SIG-M5 (cell line): ENCODE measurements at regions not wholly inside any gene's neighbourhood (a gene's known extent, or its start where the extent isn't known, plus 50 kb on each side); places are given as distances from the start of the nearest gene placed in this dataset.

Source experiments
- DNase-seq: peaks from one replicate; lab custom pipeline; 2025; lab: John Stamatoyannopoulos, UW

DNA sequence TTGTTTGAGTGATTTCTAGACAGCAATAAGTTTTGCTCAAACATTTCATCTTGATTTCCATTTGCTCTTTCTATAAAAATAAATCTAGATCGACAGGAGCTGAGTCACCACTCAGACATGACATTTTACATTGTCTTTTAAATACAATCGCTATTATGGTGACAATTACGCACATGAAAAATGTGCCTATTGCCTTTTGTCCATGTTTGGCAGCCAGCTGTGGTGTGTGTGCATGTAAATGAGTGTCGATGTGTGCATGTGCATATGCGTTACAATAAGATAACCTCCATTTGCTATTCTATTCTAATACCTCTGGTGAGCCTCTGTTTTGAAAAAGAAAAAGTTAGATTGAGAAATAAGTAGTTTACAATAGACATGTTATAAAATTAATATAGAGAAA is 89.7 kb upstream of the GRM7 start:
- no peak for DNase-seq

DNA sequence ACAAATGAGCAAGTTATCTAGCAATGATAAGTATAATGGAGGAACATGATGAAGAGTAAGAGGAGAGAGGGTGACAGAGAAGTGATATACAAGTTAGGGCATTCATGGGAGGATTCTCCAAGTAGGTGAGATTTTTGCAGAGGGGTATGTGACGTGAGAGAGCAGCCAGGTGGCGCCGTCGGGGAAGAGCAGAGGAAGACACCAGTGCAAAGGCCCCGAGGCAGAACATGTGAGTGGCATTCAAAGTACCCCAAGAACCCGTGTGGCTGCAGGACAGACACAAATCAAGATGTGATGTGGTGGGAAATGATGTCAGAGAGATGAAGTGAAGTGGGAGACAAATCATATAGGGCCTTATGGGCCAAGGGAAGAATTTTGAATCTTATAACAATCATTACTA is 81.8 kb upstream of the GRM7 start:
- no peak for DNase-seq

DNA sequence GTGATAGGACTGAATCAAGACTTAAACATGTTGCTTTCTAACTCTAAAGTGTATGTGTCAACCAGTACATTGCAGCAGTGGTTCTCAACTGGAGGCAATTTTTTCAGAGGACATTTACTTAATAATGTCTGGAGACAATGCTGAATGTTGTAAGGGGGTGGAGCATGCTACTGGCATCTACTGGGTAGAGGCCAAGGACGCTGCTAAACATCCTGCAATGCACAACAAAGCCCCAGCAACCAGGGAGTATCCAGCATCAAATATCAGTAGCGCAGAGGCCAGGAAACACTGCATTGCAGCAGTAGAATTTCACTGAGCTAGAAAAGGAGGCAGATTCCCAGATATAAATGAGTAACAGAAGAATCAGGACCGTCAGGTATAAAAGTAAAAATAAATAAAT is 79.8 kb upstream of the GRM7 start:
- DNase-seq = no peak

DNA sequence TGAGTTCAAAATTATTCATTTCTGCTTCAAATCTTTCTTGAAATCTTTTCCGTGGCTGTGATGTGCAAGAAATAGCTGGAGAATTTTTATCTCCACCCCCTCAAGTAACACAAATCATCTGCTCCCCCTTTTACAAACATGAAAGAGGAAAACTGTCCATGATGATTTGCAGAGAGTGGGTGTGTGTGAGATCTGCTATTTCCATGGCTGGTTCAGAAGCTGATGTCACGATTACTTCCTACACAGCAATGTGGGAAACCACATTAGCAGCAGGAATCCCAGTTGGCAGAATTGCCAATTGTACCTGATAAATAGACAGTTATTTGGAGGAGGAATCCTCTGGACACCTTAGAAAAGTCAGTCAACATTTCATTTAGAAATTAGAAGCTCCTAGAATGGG is 75.2 kb upstream of the GRM7 start:
- DNase-seq = no peak

DNA sequence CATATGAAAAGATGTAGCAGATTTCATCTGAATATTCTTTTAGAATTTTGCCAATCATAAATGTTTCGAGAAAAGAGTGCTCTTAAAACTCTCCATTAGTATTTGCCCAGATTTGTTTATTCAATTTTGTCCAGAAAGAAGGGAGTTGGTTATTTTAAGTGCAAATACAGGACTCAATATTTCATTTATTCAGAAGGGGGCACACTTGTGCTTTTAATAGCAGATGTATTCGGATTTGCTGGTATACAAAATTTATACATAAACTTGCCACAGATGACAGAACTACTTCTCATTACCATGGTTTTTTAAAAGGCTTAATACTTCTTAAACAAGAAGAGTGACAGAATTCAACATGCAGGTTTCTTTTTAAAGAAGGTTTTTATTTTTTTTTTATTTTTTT is 69.8 kb upstream of the GRM7 start:
- DNase-seq = no peak

DNA sequence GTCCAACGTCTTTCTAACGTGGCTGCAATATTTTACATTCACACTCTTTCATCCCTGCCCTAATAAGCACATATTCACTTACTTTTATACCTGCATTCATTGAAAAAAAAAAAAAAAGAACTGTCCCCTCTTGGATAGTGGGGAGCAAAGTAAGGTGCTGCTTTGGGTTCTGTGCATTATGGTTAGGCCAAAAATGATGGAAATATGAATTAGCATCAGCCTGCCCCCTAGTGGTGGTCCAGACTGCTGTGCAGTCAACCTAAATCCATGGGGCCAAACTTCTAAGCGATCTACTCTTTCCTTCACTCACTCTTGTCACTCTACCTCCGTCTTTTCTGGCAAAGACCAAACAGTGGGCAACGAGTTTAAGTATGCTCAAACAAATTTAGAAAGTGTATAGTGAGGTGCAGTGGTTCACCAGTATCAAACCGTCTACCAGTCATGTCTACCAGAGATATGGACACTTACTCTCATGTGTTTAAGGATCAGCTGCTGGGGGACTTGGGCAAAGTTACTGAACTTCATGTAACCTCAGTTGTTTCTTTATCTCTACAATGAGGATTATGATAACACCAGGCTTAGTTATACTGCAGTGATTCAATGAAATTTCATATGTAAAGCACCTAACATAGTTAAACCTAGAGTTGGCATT is 61.5 kb upstream of the GRM7 start:
- no peak for DNase-seq

DNA sequence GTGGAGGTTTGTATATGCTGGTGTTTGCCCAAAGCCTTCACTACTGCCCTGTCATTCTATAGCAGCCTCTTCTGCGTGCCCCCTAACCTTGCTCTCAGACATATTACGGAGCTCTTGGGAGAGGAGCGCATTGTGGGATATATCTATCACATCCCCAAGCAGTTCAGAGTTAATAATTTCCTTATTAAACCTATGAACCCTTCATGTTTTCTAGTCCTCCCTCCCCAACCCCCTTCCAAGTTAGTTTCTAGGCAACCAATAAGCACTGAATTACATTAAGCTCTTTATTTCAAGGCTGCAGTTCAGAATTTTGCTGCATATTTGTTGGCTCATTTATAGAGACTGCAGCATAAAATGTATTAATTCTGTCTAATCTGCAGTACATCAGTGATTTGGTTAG is 57.3 kb upstream of the GRM7 start:
- DNase-seq = no peak

DNA sequence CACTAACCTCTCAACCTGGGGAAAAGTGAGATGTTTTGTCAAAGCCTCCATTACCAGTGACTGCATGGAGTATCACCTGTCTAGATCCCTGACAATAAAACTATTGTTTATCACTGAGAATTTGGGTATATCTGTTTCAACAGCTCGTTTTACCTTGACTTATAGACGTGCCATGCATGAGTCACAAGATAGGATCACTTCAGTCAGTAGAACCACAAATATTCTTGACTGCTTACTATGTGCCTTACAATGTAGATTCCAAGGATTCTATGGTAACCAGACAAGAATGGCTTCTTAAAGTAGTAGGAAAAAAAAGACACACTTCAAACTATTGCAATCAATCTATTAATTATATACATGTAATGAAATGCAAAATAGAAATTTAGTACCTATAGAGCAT is 55.7 kb upstream of the GRM7 start:
- DNase-seq = no peak

DNA sequence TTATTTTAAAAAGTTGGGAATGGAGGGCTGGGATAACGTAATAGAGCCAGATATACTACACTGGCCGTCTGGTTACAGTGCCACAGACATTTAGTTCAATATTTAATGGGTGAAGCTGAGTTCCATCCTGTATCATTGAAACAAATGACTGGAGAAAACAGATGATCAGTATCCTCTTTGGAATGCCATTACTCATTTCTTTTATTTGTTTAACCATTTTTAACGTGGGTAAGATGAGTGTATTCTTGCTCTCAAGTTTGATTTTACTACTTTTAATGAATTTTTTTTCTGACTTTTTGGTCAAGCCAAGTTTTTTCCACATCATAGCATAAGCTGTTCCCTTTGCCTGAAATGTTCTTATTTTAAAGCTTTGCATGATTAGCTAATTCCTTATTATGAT is 53.9 kb upstream of the GRM7 start:
- DNase-seq = no peak

DNA sequence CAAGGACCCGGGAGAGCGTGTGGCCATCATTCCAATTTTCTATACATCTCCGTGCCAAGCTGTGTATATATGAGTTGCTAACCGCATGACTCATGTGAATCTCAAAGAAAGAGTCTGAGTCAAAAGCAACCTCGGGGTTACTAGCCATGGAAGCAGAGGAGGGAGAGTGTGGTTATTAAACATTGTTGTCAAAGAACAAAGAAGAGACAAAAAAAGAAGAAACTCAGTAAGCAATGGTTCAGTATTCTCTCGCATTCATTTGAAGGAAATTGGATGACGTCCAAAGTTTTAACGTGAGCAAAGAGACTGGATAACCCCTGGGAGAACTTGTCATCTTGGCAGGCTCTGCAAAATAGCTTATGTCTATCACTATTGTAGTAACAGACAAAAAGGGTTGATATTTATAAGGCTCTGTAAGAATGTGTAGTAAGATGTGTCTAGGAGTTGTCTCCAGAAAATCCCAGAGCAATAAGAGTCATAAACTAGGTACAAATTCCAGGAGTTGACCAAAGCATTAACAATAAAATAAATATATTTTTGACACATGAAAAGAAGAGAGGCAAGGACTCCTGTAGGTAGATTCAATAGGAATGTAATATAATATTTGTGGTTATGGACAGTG is 52.8 kb upstream of the GRM7 start:
- DNase-seq = no peak

DNA sequence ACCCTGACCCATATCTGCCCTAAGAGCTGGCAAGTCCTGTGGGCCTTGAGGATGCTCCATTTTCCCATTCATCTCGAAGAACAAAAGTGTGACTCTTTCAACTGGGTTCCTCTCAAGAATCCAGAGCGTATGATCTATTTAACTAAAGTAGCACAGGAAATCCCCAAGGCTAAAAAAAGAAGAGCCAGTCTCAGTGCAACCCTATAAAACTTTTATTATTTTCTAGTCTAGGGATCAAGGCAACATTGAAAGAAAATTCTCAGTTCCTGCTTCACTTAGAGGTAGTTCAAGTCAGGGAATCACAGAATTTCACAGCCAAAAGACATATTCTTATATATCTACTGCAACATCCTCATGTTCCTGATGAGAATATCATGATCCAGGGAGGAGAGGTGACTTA is 51.6 kb upstream of the GRM7 start:
- no peak for DNase-seq
